HG03565 (cell line): ENCODE measurements at regions not wholly inside any gene's neighbourhood (a gene's known extent, or its start where the extent isn't known, plus 50 kb on each side); places are given as distances from the start of the nearest gene placed in this dataset.
"Not testable (repeated sequence)": the region's sequence is repeated elsewhere in the genome, so short reads cannot be mapped to it uniquely, and the experiment has no call there.

ENCODE experiments used
- ATAC-seq: cut with Tn5 transposase; IDR thresholded peaks from one replicate; pipeline ENCODE4 v1.9.1; 2021; ENCODE audit warnings: mild to moderate bottlenecking, moderate library complexity; ENCODE audit not compliant: unreplicated experiment

- ATAC-seq, result no peak
Measured at GRCh38 chr18:42305869-42306593, 351.0 kb downstream of the PIK3C3 start.

- no peak for ATAC-seq
Measured at GRCh38 chr18:42306594-42306980, 351.6 kb downstream of the PIK3C3 start.

GRCh38 chr18:42310956-42311355, 355.9 kb downstream of the PIK3C3 start:
- ATAC-seq, result no peak

- no peak for ATAC-seq
Measured at GRCh38 chr18:42326752-42327151, 371.7 kb downstream of the PIK3C3 start.

DNA sequence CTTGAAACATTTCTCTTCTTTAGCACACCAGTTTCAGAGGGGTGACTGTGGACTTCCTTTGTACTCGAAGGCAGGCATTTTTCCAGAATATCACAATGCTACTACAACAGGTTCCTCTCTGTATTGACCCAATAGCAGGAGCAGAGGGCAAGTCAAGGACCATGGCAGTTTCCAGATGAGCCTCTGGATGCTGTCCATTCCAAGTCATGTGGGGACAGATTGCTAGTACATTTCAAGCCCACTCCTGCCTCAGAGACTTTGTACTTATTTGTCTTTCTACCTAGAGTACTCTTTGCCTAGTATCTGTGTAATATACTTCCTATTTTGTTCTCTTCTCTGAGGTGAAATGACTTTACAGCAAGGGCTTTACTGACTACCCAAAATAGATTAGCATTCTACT, 373.9 kb downstream of the PIK3C3 start:
- no peak for ATAC-seq

- no peak for ATAC-seq
Measured at GRCh38 chr18:42330296-42330695, 375.3 kb downstream of the PIK3C3 start.

DNA sequence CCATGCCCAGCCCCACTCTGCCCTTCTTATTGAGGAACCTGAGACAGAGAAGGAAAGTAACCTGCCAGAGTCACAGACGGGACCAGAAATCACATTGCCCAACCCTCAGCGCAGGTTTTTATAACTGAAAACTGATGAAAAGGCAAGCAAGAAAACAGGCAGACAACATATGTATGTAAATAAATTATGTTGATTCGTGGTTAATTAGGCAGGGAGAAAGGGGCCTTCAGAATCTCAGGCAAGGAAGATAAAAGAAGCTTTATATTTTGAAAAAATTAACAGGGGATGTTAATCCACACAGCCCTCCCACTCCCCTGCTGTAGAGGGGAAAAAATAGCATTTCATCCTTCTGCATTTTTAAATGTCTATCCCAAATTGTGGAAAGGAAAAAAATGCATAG, 378.5 kb downstream of the PIK3C3 start:
- no peak for ATAC-seq

DNA sequence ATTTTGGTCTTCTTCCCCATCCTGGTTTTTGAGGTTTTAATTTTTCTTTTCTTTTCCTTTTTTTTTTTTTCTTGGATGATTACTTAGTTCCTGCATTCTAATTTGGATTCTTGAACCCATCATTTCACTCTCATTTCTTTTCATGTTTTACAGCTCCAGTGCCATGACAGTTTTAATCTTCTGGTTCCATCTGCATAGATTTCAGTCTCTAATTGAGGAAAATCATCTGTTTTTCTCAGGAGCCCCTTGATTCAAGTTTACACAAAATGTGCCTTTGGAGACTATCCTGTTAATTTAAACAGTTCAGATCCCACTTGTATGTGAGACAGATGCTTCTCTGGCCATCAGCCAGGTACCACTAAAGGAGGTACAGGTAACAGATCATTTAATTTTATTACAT, 379.9 kb downstream of the PIK3C3 start:
- no peak for ATAC-seq

DNA sequence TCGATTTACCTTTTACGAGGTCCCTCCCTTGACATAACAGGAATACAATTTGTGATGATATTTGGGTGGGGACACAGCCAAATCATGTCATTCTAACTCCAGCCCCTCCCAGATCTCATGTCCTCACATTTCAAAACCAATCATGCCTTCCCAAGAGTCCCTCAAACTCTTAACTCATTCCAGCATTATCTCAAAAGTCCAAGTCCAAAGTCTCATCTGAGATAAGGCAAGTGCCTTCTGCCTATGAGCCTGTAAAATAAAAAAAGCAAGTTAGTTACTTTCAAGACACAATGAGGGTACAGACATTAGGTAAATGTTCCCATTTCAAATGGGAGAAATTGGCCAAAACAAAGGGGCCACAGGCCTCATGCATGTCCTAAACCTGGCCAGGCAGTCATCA, 381.1 kb downstream of the PIK3C3 start:
- ATAC-seq, result no peak

- ATAC-seq, result not testable (repeated sequence)
Measured at GRCh38 chr18:42337337-42337736, 382.3 kb downstream of the PIK3C3 start.

DNA sequence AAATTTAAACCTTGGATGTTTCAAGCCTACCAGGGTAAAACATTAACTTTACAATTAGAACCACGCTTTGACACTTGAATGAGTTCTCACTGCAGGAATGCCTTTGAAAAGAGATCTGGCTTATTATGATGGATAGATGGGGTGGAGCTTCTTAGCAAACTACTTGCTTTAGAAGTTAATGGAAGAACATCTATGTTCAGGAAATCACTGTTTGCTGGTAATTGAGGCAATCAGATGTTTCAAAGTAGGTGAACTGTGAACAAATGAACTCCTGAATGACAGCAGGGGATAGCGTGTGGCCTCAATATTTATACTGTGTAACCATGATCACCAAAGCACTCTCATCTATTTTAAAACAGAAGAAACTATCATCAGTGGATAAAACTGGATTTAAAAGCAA, 383.6 kb downstream of the PIK3C3 start:
- ATAC-seq, result no peak

DNA sequence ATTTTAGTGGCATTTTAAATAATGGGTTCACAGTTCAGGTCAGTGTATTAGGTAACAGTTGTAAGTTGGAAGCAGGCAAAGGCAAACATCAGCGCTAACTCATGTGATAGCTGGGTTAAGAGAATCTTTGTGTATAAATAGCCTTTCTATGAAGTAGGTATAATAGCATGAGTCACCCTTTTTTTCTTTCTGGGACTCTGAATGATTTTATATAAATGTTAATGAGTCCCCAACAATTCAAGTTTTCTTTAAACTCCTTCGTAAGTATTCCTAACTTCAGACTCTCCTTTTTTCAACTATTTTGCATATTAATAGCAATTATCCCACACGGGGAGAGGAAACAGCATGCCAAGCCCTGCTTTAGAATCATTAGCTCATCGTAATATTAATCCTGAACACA, 384.3 kb downstream of the PIK3C3 start:
- no peak for ATAC-seq

GRCh38 chr18:42340423-42341009, 385.5 kb downstream of the PIK3C3 start:
- no peak for ATAC-seq

DNA sequence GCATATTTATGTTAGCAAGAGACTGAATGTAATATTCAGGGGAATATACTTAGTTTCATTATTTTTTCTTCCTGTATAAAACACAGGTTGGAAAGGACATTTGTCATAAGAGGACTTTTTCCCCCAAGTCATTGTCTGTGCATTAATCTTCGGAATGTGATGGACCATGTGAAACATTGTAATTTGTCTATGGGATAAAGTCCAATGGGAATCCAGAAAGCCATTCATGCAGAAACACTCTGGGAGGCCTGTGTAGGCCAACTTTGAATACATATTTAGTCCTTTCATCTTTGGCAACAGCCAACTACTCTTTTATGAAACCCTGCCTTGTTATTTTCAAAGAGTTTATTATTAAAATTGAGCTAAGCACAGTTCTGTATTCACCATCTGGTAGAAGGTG, 386.4 kb downstream of the PIK3C3 start:
- ATAC-seq, result no peak

DNA sequence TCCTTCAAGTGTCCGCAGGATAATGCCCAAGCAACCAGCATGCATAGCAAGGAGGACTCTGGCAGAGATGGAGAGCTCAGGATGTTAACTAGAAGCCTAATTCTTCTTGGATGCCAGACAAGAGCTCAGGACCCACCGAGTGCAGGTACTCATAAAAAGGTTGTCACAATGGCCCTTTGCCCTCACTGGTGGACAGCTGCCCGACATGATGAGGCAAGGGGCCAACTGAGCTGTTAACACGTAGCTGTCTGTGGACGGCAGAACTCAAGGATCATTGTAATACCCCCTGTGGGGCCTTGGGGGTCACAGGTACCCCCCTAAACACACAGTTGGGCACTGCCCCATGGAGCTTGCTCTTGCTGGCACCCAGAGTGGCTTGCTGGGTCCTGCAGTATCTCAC, 393.7 kb downstream of the PIK3C3 start:
- no peak for ATAC-seq

GRCh38 chr18:42351455-42351854, 396.4 kb downstream of the PIK3C3 start:
- ATAC-seq, result no peak

DNA sequence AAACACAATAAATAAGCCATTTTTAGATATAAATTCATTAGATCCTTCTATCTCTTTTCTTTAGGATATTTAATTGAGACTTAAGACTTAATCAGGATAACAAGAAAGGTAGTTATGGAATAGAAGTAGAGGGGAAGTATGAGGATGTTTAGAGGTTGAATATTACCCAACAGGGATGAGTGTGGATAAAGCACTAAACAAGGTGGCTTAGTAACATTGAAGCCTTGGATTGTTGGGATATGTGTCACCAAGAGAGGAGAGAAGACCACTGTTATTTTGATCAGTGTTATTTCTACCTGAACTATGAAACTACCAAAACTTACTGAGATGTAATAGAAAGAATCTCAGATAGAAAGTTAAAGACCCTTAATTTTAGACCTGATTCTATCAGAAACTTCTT, 405.7 kb downstream of the PIK3C3 start:
- no peak for ATAC-seq

DNA sequence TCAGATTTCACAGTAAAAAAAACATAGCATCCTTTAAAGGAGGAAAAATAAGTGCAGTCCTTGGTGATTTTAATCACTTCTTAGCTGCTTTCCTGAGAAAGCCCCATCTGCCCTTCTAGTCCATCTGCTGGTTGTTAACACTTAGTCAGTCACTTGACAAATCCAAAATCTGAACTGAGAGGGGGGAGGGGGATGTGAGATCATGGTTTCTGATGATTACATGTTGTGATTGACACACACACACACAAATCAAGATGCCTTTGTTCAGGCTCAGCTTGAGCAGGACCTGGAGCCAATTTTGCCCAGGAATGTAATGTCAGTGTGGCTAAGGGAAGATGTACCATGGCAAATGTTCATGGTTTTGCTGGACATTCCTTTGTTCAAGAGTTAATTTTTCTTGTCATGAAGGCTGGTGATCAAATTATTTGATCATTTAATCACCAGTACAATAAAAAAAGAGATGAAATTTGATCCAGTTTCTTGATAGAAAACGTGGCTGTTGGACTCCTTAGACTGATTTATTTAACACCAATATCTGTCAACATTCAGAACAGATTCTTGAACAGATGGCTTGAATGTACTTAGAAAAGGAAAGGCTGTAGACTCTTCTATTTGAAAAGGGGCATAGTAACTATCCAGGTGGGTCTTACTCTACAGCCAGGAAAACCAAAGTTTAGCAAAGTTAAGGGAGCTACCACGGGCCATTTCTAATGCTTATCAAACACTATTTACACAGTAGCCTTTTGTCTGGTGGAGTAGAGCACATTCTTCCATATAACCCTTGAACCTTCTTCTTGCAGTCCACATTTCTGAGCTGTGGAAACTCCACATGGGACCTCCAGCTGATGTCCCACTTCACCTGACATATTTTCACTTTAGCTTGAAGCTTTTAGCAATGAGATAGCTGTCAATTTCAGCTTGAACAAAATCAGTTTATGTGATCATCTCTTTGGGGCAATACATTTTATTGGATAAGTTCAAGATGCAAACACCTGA, 408.7 kb downstream of the PIK3C3 start:
- ATAC-seq, result no peak

DNA sequence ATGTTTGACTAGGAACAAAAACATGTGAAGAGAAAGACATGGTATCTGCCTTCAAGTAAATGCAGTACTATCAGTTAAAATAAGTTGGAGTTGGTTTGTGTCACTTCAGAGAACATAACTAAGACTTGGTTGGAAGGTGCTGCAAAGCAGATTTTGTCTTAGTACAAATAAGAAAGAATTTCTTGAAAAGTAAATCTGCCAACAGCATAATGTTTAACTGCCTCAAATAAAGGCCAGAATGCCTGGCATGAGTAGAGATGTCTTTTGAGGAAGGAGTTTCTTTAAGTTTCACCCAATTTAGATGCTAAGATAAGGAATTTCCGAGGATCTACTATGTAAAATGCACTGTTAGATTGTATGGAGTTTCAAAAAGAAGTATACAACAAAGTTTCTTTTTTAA, 409.7 kb downstream of the PIK3C3 start:
- ATAC-seq, result no peak

DNA sequence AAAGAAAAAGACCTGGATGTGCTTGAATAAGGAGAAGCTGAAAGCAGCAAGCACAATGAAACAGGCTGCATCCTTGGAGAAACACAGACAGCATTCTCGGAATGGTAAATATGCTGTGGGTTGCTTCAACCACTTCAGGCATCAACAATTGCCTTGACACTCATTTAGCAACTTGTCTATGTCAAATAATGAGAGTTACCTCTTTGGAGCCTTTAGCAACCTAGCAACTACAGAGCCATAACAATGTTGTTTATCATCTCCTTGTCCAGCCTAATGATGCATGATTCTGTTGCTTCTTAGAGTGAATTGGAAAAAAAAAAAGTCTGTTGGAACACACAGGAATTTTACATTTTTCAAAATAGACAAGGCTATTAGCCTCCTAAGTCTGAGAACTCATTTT, 410.6 kb downstream of the PIK3C3 start:
- no peak for ATAC-seq

GRCh38 chr18:42373584-42373983, 418.6 kb downstream of the PIK3C3 start:
- no peak for ATAC-seq

DNA sequence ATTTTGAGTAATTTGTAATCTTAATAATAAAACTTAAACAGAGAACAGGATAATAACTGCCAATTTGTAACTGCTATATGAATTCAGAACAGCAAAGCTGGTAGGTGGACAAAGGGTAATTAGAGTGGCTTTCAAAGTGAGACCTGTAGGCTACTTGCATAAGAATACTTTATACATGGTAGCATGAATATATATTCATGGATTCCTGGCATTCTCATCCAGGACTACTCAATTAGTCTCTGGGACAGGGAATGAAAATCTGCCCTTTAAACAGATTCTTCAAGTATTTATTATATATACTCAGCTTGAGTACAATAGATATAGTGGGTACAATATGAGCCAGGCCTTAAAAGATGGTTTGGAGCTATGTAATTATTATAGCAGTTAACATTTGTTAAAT, 419.9 kb downstream of the PIK3C3 start:
- no peak for ATAC-seq
